ENCODE measurements at regions not wholly inside any gene's neighbourhood (a gene's known extent, or its start where the extent isn't known, plus 50 kb on each side); places are given as distances from the start of the nearest gene placed in this dataset.

- TF ChIP-seq CHD7 (IDR thresholded peaks at IDR 0.05; ENCODE audit: insufficient replicate concordance, low read length), result no peak
- TF ChIP-seq RBBP5 (IDR thresholded peaks at IDR 0.05; ENCODE audit: borderline replicate concordance, low read depth, low read length), result no peak
- no peak for TF ChIP-seq PHF8 (conservative IDR thresholded peaks at IDR 0.05; ENCODE audit: low read depth, low read length)
- TF ChIP-seq TBP (IDR thresholded peaks at IDR 0.05; ENCODE audit: low read depth, low read length), result no peak
- TF ChIP-seq ZNF274 (IDR thresholded peaks at IDR 0.05; ENCODE audit: borderline replicate concordance, extremely low read depth, low read length), result no peak
- TF ChIP-seq KDM4A (IDR thresholded peaks at IDR 0.05; ENCODE audit: low read depth, low read length, severe bottlenecking), result no peak
- no peak for TF ChIP-seq SP2 (IDR thresholded peaks at IDR 0.05; ENCODE audit: low read length)
These were observed 140.2 kb downstream of the CD164 start (continued) for GRCh38 chr6:109242029-109242428.
